Embryonic facial prominence (tissue), 1 donor: ENCODE measurements at regions not wholly inside any gene's neighbourhood (a gene's known extent, or its start where the extent isn't known, plus 50 kb on each side); places are given as distances from the start of the nearest gene placed in this dataset.

ENCODE experiments used
- DNase-seq: peaks from one replicate; pipeline ENCODE4 v3.0.0-alpha.2; 2016; ENCODE audit errors: extremely low spot score

- no peak for DNase-seq
These were observed 108.4 kb upstream of the TNFAIP3 start for GRCh38 chr6:137758661-137759060.

GRCh38 chr6:137759624-137760023 is 107.4 kb upstream of the TNFAIP3 start:
- DNase-seq = no peak

- no peak for DNase-seq
These were observed 106.0 kb upstream of the TNFAIP3 start for GRCh38 chr6:137761072-137761471.

GRCh38 chr6:137761487-137761886 is 105.6 kb upstream of the TNFAIP3 start:
- DNase-seq = no peak

GRCh38 chr6:137762168-137763090 is 104.6 kb upstream of the TNFAIP3 start:
- no peak for DNase-seq

GRCh38 chr6:137763436-137763835 is 103.6 kb upstream of the TNFAIP3 start:
- no peak for DNase-seq

GRCh38 chr6:137763886-137764285 is 103.2 kb upstream of the TNFAIP3 start:
- no peak for DNase-seq

- DNase-seq = no peak
These were observed 102.6 kb upstream of the TNFAIP3 start for GRCh38 chr6:137764464-137764863.

- no peak for DNase-seq
These were observed 102.0 kb upstream of the TNFAIP3 start for GRCh38 chr6:137765059-137765458.

- DNase-seq = no peak
These were observed 100.3 kb upstream of the TNFAIP3 start for GRCh38 chr6:137766596-137767370.

- DNase-seq = no peak
These were observed 99.6 kb upstream of the TNFAIP3 start for GRCh38 chr6:137767465-137767864.

- DNase-seq = no peak
These were observed 99.0 kb upstream of the TNFAIP3 start for GRCh38 chr6:137767911-137768690.

- no peak for DNase-seq
These were observed 98.1 kb upstream of the TNFAIP3 start for GRCh38 chr6:137768935-137769334.

GRCh38 chr6:137769797-137770362 is 97.2 kb upstream of the TNFAIP3 start:
- DNase-seq = no peak

GRCh38 chr6:137772541-137773250 is 94.4 kb upstream of the TNFAIP3 start:
- DNase-seq = no peak

GRCh38 chr6:137775227-137775626 is 91.8 kb upstream of the TNFAIP3 start:
- no peak for DNase-seq

GRCh38 chr6:137775720-137776119 is 91.3 kb upstream of the TNFAIP3 start:
- no peak for DNase-seq

GRCh38 chr6:137776256-137776655 is 90.8 kb upstream of the TNFAIP3 start:
- DNase-seq = no peak

- DNase-seq = no peak
These were observed 90.0 kb upstream of the TNFAIP3 start for GRCh38 chr6:137776786-137777686.

GRCh38 chr6:137777687-137778075 is 89.4 kb upstream of the TNFAIP3 start:
- no peak for DNase-seq
